BE2C (cell line): ENCODE measurements at regions not wholly inside any gene's neighbourhood (a gene's known extent, or its start where the extent isn't known, plus 50 kb on each side); places are given as distances from the start of the nearest gene placed in this dataset.

Experiments
- DNase-seq: peaks from one replicate; pipeline ENCODE4 v3.0.0-alpha.2; 2020
- H3K27me3 ChIP-seq: fragments of 250-450 bp; sonication (Bioruptor Pico); 2 replicates; pipeline ENCODE4 v1.5.1; 2020; ENCODE audit warnings: mild to moderate bottlenecking
- H3K36me3 ChIP-seq: fragments of 250-450 bp; sonication (Bioruptor Pico); 2 replicates; pipeline ENCODE4 v1.5.1; 2020; ENCODE audit warnings: mild to moderate bottlenecking
- H3K4me1 ChIP-seq: fragments of 250-450 bp; sonication (Bioruptor Pico); 2 replicates; pipeline ENCODE4 v1.5.1; 2020
- H3K4me3 ChIP-seq: 2 replicates; pipeline ENCODE4 v1.5.1; 2011; ENCODE audit warnings: low read depth, low read length
- H3K9me3 ChIP-seq: fragments of 250-450 bp; sonication (Bioruptor Pico); 2 replicates; pipeline ENCODE4 v1.5.1; 2020
- CTCF ChIP-seq: IDR thresholded peaks from 2 replicates; pipeline ENCODE4 v1.5.1; 2012; ENCODE audit warnings: mild to moderate bottlenecking, low read depth, low read length

GRCh38 chr6:91631227-91631626, 1044.4 kb upstream of the MAP3K7 start:
- H3K27me3 ChIP-seq, result no peaks in the 10 kb centered on the region
- H3K4me1 ChIP-seq, result peaks cover 18% of the 10 kb centered on the region
- no peak for TF ChIP-seq CTCF
- no peak overlapping the region for H3K4me3 ChIP-seq
- H3K36me3 ChIP-seq, result no peaks in the 10 kb centered on the region
- DNase-seq, result no peak
- no peaks in the 10 kb centered on the region for H3K9me3 ChIP-seq

GRCh38 chr6:91626911-91627310, 1040.0 kb upstream of the MAP3K7 start:
- Histone ChIP-seq H3K9me3 (no peaks in the 10 kb centered on the region), H3K36me3 (no peaks in the 10 kb centered on the region), H3K27me3 (no peaks in the 10 kb centered on the region), H3K4me3 (no peak overlapping the region), H3K4me1 (no peaks in the 10 kb centered on the region)
- no peak for TF ChIP-seq CTCF
- DNase-seq, result no peak

GRCh38 chr6:91613481-91613880, 1026.6 kb upstream of the MAP3K7 start:
- TF ChIP-seq CTCF, result no peak

GRCh38 chr6:91611190-91611589, 1024.3 kb upstream of the MAP3K7 start:
- no peak for DNase-seq
- H3K36me3 ChIP-seq, result no peaks in the 10 kb centered on the region
- TF ChIP-seq CTCF, result no peak
- H3K4me1 ChIP-seq, result peaks cover 8% of the 10 kb centered on the region
- no peaks in the 10 kb centered on the region for H3K9me3 ChIP-seq
- no peaks in the 10 kb centered on the region for H3K27me3 ChIP-seq
- H3K4me3 ChIP-seq, result no peak overlapping the region

More at GRCh38 chr6:91613481-91613880, 1026.6 kb upstream of the MAP3K7 start:
- H3K9me3 ChIP-seq, result no peaks in the 10 kb centered on the region
- peaks cover 8% of the 10 kb centered on the region for H3K4me1 ChIP-seq
- DNase-seq, result no peak
- H3K27me3 ChIP-seq, result no peaks in the 10 kb centered on the region
- no peaks in the 10 kb centered on the region for H3K36me3 ChIP-seq
- H3K4me3 ChIP-seq, result no peak overlapping the region

GRCh38 chr6:91608428-91608827, 1021.6 kb upstream of the MAP3K7 start:
- DNase-seq, result no peak
- Histone ChIP-seq H3K9me3 (no peaks in the 10 kb centered on the region), H3K4me3 (no peak overlapping the region), H3K4me1 (peaks cover 8% of the 10 kb centered on the region), H3K27me3 (no peaks in the 10 kb centered on the region), H3K36me3 (no peaks in the 10 kb centered on the region)
- TF ChIP-seq CTCF, result no peak

- no peaks in the 10 kb centered on the region for H3K9me3 ChIP-seq
- TF ChIP-seq CTCF, result no peak
- no peak for DNase-seq
Measured at GRCh38 chr6:91606148-91606901, 1019.5 kb upstream of the MAP3K7 start.

More at GRCh38 chr6:91606148-91606901, 1019.5 kb upstream of the MAP3K7 start:
- H3K4me3 ChIP-seq, result no peak overlapping the region
- H3K4me1 ChIP-seq, result peaks cover 8% of the 10 kb centered on the region
- no peaks in the 10 kb centered on the region for H3K36me3 ChIP-seq
- H3K27me3 ChIP-seq, result no peaks in the 10 kb centered on the region
